Uterus (tissue), 2 donors: ENCODE measurements at regions not wholly inside any gene's neighbourhood (a gene's known extent, or its start where the extent isn't known, plus 50 kb on each side); places are given as distances from the start of the nearest gene placed in this dataset.

Experiments
- POLR2A ChIP-seq, 2 donors: fragments of 450-650 bp; IDR thresholded peaks; one replicate each; pipeline ENCODE4 v1.6.1; 2016; ENCODE audit warnings: antibody characterized with exemption in 2 of 2, mild to moderate bottlenecking in 1 of 2, moderate library complexity in 1 of 2
- TF ChIP-seq, protein P1 (sequence below), 4 experiments: fragments of 200-600 bp in 2 of 4; fragments of 450-650 bp in 2 of 4; sonication (generic) in 2 of 4; IDR thresholded peaks; one replicate each; pipeline ENCODE4 v1.5.1; 2016 to 2019; ENCODE audit warnings: antibody characterized with exemption in 4 of 4, mild to moderate bottlenecking in 2 of 4, moderate library complexity in 1 of 4

- TF ChIP-seq, protein P1, sequence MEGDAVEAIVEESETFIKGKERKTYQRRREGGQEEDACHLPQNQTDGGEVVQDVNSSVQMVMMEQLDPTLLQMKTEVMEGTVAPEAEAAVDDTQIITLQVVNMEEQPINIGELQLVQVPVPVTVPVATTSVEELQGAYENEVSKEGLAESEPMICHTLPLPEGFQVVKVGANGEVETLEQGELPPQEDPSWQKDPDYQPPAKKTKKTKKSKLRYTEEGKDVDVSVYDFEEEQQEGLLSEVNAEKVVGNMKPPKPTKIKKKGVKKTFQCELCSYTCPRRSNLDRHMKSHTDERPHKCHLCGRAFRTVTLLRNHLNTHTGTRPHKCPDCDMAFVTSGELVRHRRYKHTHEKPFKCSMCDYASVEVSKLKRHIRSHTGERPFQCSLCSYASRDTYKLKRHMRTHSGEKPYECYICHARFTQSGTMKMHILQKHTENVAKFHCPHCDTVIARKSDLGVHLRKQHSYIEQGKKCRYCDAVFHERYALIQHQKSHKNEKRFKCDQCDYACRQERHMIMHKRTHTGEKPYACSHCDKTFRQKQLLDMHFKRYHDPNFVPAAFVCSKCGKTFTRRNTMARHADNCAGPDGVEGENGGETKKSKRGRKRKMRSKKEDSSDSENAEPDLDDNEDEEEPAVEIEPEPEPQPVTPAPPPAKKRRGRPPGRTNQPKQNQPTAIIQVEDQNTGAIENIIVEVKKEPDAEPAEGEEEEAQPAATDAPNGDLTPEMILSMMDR (IDR thresholded peaks at IDR 0.05) = no peak
- TF ChIP-seq POLR2A (IDR thresholded peaks at IDR 0.05) = no peak
Observed at GRCh38 chr6:48624631-48625030, 513.6 kb upstream of the PTCHD4 start.
